Activated T-cell treated with anti-CD3 and anti-CD28 coated beads for 4 hours (primary cell): ENCODE measurements at regions not wholly inside any gene's neighbourhood (a gene's known extent, or its start where the extent isn't known, plus 50 kb on each side); places are given as distances from the start of the nearest gene placed in this dataset.
"Not testable (repeated sequence)": the region's sequence is repeated elsewhere in the genome, so short reads cannot be mapped to it uniquely, and the experiment has no call there.

Experiments used
- DNase-seq: peaks from one replicate; pipeline ENCODE4 v3.0.0-alpha.2; 2020

- DNase-seq, result no peak
Measured at GRCh38 chr2:63740943-63741342, 100.8 kb upstream of the UGP2 start.

GRCh38 chr2:63741884-63742579, 99.7 kb upstream of the UGP2 start:
- no peak for DNase-seq

GRCh38 chr2:63742580-63742976, 99.1 kb upstream of the UGP2 start:
- no peak for DNase-seq

- no peak for DNase-seq
Measured at GRCh38 chr2:63743170-63743981, 98.3 kb upstream of the UGP2 start.

- DNase-seq, result no peak
Measured at GRCh38 chr2:63743982-63744966, 97.4 kb upstream of the UGP2 start.

GRCh38 chr2:63746548-63746947, 95.1 kb upstream of the UGP2 start:
- DNase-seq, result not testable (repeated sequence)

GRCh38 chr2:63751901-63752300, 89.8 kb upstream of the UGP2 start:
- DNase-seq, result no peak

GRCh38 chr2:63755216-63755615, 86.5 kb upstream of the UGP2 start:
- DNase-seq, result no peak

- no peak for DNase-seq
Measured at GRCh38 chr2:63755965-63756364, 85.7 kb upstream of the UGP2 start.

- no peak for DNase-seq
Measured at GRCh38 chr2:63763391-63763941, 78.2 kb upstream of the UGP2 start.

- DNase-seq, result no peak
Measured at GRCh38 chr2:63764630-63765029, 77.1 kb upstream of the UGP2 start.

- no peak for DNase-seq
Measured at GRCh38 chr2:63765117-63765516, 76.6 kb upstream of the UGP2 start.

- DNase-seq, result no peak
Measured at GRCh38 chr2:63767307-63767706, 74.4 kb upstream of the UGP2 start.

- no peak for DNase-seq
Measured at GRCh38 chr2:63768051-63768450, 73.6 kb upstream of the UGP2 start.

- no peak for DNase-seq
Measured at GRCh38 chr2:63769915-63770314, 71.8 kb upstream of the UGP2 start.

- DNase-seq, result no peak
Measured at GRCh38 chr2:63772061-63772460, 69.6 kb upstream of the UGP2 start.

- DNase-seq, result no peak
Measured at GRCh38 chr2:63775191-63775590, 66.5 kb upstream of the UGP2 start.

- no peak for DNase-seq
Measured at GRCh38 chr2:63776382-63776781, 65.3 kb upstream of the UGP2 start.

- DNase-seq, result no peak
Measured at GRCh38 chr2:63777816-63778215, 63.9 kb upstream of the UGP2 start.

GRCh38 chr2:63778391-63778790, 63.3 kb upstream of the UGP2 start:
- DNase-seq, result no peak

- DNase-seq, result no peak
Measured at GRCh38 chr2:63780518-63781155, 61.1 kb upstream of the UGP2 start.

GRCh38 chr2:63784461-63784860, 57.2 kb upstream of the UGP2 start:
- no peak for DNase-seq
